ENCODE measurements at regions not wholly inside any gene's neighbourhood (a gene's known extent, or its start where the extent isn't known, plus 50 kb on each side); places are given as distances from the start of the nearest gene placed in this dataset.

- CTCF ChIA-PET = no interaction called here
- POLR2A ChIA-PET = no interaction called here
- no peak for DNase-seq (ENCODE audit: extremely low spot score)
- TF ChIP-seq SP1 (IDR thresholded peaks at IDR 0.05) (no peak), FOXK2 (IDR thresholded peaks at IDR 0.05) (no peak), HDGF (IDR thresholded peaks at IDR 0.05; ENCODE audit: borderline replicate concordance) (no peak), TARDBP (IDR thresholded peaks at IDR 0.05) (no peak), PKNOX1 (IDR thresholded peaks at IDR 0.05) (no peak), LEF1 (IDR thresholded peaks at IDR 0.05; ENCODE audit: borderline replicate concordance) (no peak)
Observed at GRCh38 chr2:236975766-236976165, 109.9 kb upstream of the COPS8 start.

GRCh38 chr2:236976266-236977062 is 109.2 kb upstream of the COPS8 start:
- DNase-seq (ENCODE audit: extremely low spot score) = no peak
- ChIA-PET CTCF (no interaction called here), POLR2A (no interaction called here)
- TF ChIP-seq BHLHE40 (IDR thresholded peaks at IDR 0.05; ENCODE audit: borderline replicate concordance) (no peak), FOXM1 (IDR thresholded peaks at IDR 0.05; ENCODE audit: borderline replicate concordance) (no peak), NFRKB (IDR thresholded peaks at IDR 0.05) (no peak), ELF4 (IDR thresholded peaks at IDR 0.05) (no peak), SP1 (IDR thresholded peaks at IDR 0.05) (no peak), FOXK2 (IDR thresholded peaks at IDR 0.05) (no peak), FOXA1 (IDR thresholded peaks at IDR 0.05) (no peak), L3MBTL2 (conservative IDR thresholded peaks at IDR 0.05) (no peak), ARNT (IDR thresholded peaks at IDR 0.05) (no peak), PKNOX1 (IDR thresholded peaks at IDR 0.05) (no peak)

GRCh38 chr2:236977063-236977851 is 108.4 kb upstream of the COPS8 start:
- DNase-seq (ENCODE audit: extremely low spot score) = no peak
- ChIA-PET CTCF (no interaction called here), POLR2A (no interaction called here)
- TF ChIP-seq FOXK2 (IDR thresholded peaks at IDR 0.05) (no peak), L3MBTL2 (conservative IDR thresholded peaks at IDR 0.05) (no peak), LEF1 (IDR thresholded peaks at IDR 0.05; ENCODE audit: borderline replicate concordance) (no peak), SUZ12 (IDR thresholded peaks at IDR 0.05) (no peak), ELF4 (IDR thresholded peaks at IDR 0.05) (no peak), CTBP1 (IDR thresholded peaks at IDR 0.05; ENCODE audit: borderline replicate concordance) (no peak), HDGF (IDR thresholded peaks at IDR 0.05; ENCODE audit: borderline replicate concordance) (no peak)

- POLR2A ChIA-PET = no interaction called here
Observed at GRCh38 chr2:236977852-236978398, 107.8 kb upstream of the COPS8 start.

GRCh38 chr2:236979664-236980063 is 106.0 kb upstream of the COPS8 start:
- no peak for DNase-seq (ENCODE audit: extremely low spot score)
- no peak for TF ChIP-seq TARDBP (IDR thresholded peaks at IDR 0.05)
- TF ChIP-seq CTBP1 (IDR thresholded peaks at IDR 0.05; ENCODE audit: borderline replicate concordance) = no peak
- no peak for TF ChIP-seq NFRKB (IDR thresholded peaks at IDR 0.05)
- TF ChIP-seq L3MBTL2 (conservative IDR thresholded peaks at IDR 0.05) = no peak
- TF ChIP-seq SP1 (IDR thresholded peaks at IDR 0.05) = no peak
- TF ChIP-seq BHLHE40 (IDR thresholded peaks at IDR 0.05; ENCODE audit: borderline replicate concordance) = no peak
- no peak for TF ChIP-seq LEF1 (IDR thresholded peaks at IDR 0.05; ENCODE audit: borderline replicate concordance)
- ChIA-PET CTCF (no interaction called here), POLR2A (no interaction called here)

More at GRCh38 chr2:236977852-236978398, 107.8 kb upstream of the COPS8 start:
- TF ChIP-seq FOXK2 (IDR thresholded peaks at IDR 0.05) = no peak
- no peak for TF ChIP-seq SP1 (IDR thresholded peaks at IDR 0.05)
- TF ChIP-seq ELF4 (IDR thresholded peaks at IDR 0.05) = no peak
- no peak for TF ChIP-seq CTBP1 (IDR thresholded peaks at IDR 0.05; ENCODE audit: borderline replicate concordance)
- CTCF ChIA-PET = no interaction called here
- no peak for DNase-seq (ENCODE audit: extremely low spot score)

- CTCF ChIA-PET = no interaction called here
- no peak for DNase-seq (ENCODE audit: extremely low spot score)
- POLR2A ChIA-PET = no interaction called here
- TF ChIP-seq L3MBTL2 (conservative IDR thresholded peaks at IDR 0.05) (no peak), FOXK2 (IDR thresholded peaks at IDR 0.05) (no peak), HDGF (IDR thresholded peaks at IDR 0.05; ENCODE audit: borderline replicate concordance) (no peak), ARNT (IDR thresholded peaks at IDR 0.05) (no peak)
Observed at GRCh38 chr2:236980961-236981360, 104.7 kb upstream of the COPS8 start.

GRCh38 chr2:236981701-236982485 is 103.8 kb upstream of the COPS8 start:
- ChIA-PET CTCF (no interaction called here), POLR2A (no interaction called here)
- no peak for DNase-seq (ENCODE audit: extremely low spot score)
- TF ChIP-seq ELF4 (IDR thresholded peaks at IDR 0.05) (no peak), TARDBP (IDR thresholded peaks at IDR 0.05) (no peak), ARNT (IDR thresholded peaks at IDR 0.05) (no peak), FOXM1 (IDR thresholded peaks at IDR 0.05; ENCODE audit: borderline replicate concordance) (no peak)

Measured in HEK293T (cell line).